ENCODE measurements at regions not wholly inside any gene's neighbourhood (a gene's known extent, or its start where the extent isn't known, plus 50 kb on each side); places are given as distances from the start of the nearest gene placed in this dataset.

GRCh38 chr12:27382924-27383323 is 50.3 kb downstream of the BMAL2 start:
- DNase-seq (ENCODE audit: low read depth): no peak

- peak; percentile 24 for DNase-seq (ENCODE audit: low read depth)
These were observed 51.0 kb downstream of the BMAL2 start for GRCh38 chr12:27383429-27384260.

- no peak for DNase-seq (ENCODE audit: low read depth)
These were observed 51.6 kb downstream of the BMAL2 start for GRCh38 chr12:27384261-27384590.

- no peak for DNase-seq (ENCODE audit: low read depth)
These were observed 53.3 kb downstream of the BMAL2 start for GRCh38 chr12:27385766-27386564.

- no peak for DNase-seq (ENCODE audit: low read depth)
These were observed 54.8 kb downstream of the BMAL2 start for GRCh38 chr12:27387473-27387872.

GRCh38 chr12:27388650-27389049 is 56.0 kb downstream of the BMAL2 start:
- no peak for DNase-seq (ENCODE audit: low read depth)

- DNase-seq (ENCODE audit: low read depth): no peak
These were observed 51.9 kb upstream of the SMCO2 start for GRCh38 chr12:27394676-27395075.

GRCh38 chr12:27396216-27396815 is 50.2 kb upstream of the SMCO2 start:
- no peak for DNase-seq (ENCODE audit: low read depth)

All from stimulated activated CD8-positive, alpha-beta memory T cell treated with anti-CD3 and anti-CD28 coated beads, Interleukin-15, amount 100 ng/mL, for 24 hours (primary cell).